ENCODE measurements at regions not wholly inside any gene's neighbourhood (a gene's known extent, or its start where the extent isn't known, plus 50 kb on each side); places are given as distances from the start of the nearest gene placed in this dataset.

DNA sequence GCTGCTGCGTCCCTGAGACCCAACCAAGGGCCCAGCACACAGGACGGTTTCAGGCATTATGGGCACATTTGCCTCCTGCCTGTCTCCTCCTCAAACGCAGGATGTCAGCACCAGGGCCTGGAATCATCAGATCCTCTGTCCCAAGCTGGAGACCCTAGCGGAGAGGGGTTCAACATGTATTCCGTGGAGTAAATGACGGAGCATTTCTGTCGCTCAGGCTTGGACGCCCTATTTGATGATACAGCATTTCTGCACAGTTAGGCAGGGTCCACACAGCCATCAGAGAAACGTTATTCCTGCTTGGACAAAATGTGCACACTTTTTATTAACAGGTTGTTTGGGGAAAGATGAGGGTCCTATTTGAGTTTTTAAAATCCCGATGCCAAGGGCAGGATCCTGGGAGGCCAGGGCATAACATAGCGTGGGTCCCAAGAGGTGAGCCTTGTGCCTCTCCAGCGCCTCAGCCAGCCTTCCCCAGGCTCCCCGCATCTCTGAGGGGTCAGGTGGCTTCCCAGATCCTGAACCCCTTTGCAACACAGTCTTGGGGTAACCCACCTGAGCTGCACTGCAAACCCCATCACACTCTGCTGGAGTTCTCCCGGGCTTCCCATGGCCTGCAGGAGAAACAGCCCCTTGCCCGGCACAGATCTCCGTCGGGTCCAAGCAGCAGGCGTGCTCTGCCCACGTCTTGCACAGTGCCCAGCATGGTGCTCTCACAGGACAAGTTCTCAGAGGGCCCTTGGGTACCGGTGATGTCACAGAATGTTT, 319.7 kb upstream of the MYT1L start:
- TF ChIP-seq EZH2 (optimal IDR thresholded peaks at IDR 0.05; ENCODE audit: low read depth, low read length) = no peak
- TF ChIP-seq, protein P1, sequence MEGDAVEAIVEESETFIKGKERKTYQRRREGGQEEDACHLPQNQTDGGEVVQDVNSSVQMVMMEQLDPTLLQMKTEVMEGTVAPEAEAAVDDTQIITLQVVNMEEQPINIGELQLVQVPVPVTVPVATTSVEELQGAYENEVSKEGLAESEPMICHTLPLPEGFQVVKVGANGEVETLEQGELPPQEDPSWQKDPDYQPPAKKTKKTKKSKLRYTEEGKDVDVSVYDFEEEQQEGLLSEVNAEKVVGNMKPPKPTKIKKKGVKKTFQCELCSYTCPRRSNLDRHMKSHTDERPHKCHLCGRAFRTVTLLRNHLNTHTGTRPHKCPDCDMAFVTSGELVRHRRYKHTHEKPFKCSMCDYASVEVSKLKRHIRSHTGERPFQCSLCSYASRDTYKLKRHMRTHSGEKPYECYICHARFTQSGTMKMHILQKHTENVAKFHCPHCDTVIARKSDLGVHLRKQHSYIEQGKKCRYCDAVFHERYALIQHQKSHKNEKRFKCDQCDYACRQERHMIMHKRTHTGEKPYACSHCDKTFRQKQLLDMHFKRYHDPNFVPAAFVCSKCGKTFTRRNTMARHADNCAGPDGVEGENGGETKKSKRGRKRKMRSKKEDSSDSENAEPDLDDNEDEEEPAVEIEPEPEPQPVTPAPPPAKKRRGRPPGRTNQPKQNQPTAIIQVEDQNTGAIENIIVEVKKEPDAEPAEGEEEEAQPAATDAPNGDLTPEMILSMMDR (IDR thresholded peaks at IDR 0.05; ENCODE audit: low read length) = no peak
- TF ChIP-seq EZH2phosphoT487 (IDR thresholded peaks at IDR 0.05; ENCODE audit: low read length) = no peak
- H3K36me3 ChIP-seq (replicated peaks; ENCODE audit: insufficient read depth, low read length) = no peaks in the 10 kb centered on the region
- no peaks in the 10 kb centered on the region for H3K9me3 ChIP-seq (replicated peaks; ENCODE audit: insufficient read depth, low read length)
- no peak for DNase-seq
- no peak overlapping the region for H3K9ac ChIP-seq (ENCODE audit: low read length)
- H3K4me2 ChIP-seq (ENCODE audit: low read depth, low read length) = no peak overlapping the region
- H3F3A ChIP-seq (ENCODE audit: insufficient read depth, low read length) = no peaks in the 10 kb centered on the region
- H3K79me2 ChIP-seq (ENCODE audit: low read length) = no peaks in the 10 kb centered on the region
- no peak overlapping the region for H3K27ac ChIP-seq (ENCODE audit: low read length)
- H3K27me3 ChIP-seq (replicated peaks; ENCODE audit: insufficient read depth, low read length) = no peaks in the 10 kb centered on the region
- H2AFZ ChIP-seq (ENCODE audit: low read length) = no peak overlapping the region
- no peaks in the 10 kb centered on the region for H3K9me2 ChIP-seq (replicated peaks; ENCODE audit: insufficient read depth, low read length)
- no peaks in the 10 kb centered on the region for H4K20me1 ChIP-seq (ENCODE audit: insufficient read depth, low read length)
- H3K4me1 ChIP-seq (ENCODE audit: low read length) = no peaks in the 10 kb centered on the region
- no peak overlapping the region for H3K4me3 ChIP-seq (ENCODE audit: low read length)

DNA sequence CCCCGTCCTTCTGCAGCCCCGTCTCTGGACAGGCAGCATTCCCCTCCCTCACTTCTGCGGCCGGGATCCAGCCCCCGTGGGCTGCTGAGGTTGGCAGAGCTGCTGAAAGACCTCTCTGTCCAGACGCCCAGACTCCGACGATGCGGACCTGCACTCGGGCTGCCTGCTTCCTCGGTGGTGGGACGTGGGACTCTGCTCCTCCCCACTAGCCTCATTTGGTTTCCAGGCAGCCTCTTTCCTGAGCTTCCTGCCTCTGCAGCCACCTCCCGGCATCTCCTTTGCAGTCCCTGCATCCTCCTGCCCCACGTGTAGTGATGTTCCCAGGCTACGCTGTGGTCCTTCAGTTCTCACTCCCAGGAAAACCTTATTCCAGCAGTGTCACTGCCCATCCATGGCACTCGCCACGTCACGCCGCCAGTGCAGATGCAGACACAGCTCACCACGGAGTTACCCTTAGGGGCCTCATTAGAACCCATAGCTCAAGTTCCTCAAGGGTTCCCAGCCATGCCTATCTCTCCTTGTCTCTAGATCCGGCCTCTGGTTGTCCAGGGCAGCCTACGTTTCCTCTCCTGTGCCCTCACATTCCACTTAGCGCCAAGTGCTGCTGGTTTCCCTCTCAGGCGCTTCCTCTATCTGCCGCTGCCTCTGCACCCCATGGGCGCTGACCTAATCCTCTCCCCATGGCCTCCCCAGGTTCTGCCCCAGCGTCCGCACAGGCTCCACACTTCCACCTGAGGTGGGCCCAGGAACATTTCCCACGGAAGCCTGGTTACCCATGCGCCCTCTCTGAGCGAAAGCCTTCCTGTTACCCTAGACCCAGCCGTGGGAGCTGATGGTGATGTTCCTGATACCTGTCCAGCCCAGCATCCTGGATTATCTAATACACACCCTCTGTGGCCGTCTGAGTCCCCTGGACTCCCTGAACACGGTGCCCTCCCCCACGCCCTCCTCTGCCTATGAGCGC, 318.3 kb upstream of the MYT1L start:
- Histone ChIP-seq H2AFZ (ENCODE audit: low read length) (no peak overlapping the region), H3K4me1 (ENCODE audit: low read length) (no peaks in the 10 kb centered on the region), H3K4me2 (ENCODE audit: low read depth, low read length) (no peak overlapping the region), H3F3A (ENCODE audit: insufficient read depth, low read length) (no peaks in the 10 kb centered on the region), H3K9me2 (replicated peaks; ENCODE audit: insufficient read depth, low read length) (no peaks in the 10 kb centered on the region), H3K79me2 (ENCODE audit: low read length) (no peaks in the 10 kb centered on the region), H3K4me3 (ENCODE audit: low read length) (no peak overlapping the region), H3K27ac (ENCODE audit: low read length) (no peak overlapping the region), H3K9ac (ENCODE audit: low read length) (no peak overlapping the region), H3K36me3 (replicated peaks; ENCODE audit: insufficient read depth, low read length) (no peaks in the 10 kb centered on the region), H3K9me3 (replicated peaks; ENCODE audit: insufficient read depth, low read length) (no peaks in the 10 kb centered on the region), H3K27me3 (replicated peaks; ENCODE audit: insufficient read depth, low read length) (no peaks in the 10 kb centered on the region), H4K20me1 (ENCODE audit: insufficient read depth, low read length) (no peaks in the 10 kb centered on the region)
- DNase-seq = no peak
- TF ChIP-seq EZH2phosphoT487 (IDR thresholded peaks at IDR 0.05; ENCODE audit: low read length) (no peak), EZH2 (optimal IDR thresholded peaks at IDR 0.05; ENCODE audit: low read depth, low read length) (no peak)
- TF ChIP-seq, protein P1 (IDR thresholded peaks at IDR 0.05; ENCODE audit: low read length) = no peak

DNA sequence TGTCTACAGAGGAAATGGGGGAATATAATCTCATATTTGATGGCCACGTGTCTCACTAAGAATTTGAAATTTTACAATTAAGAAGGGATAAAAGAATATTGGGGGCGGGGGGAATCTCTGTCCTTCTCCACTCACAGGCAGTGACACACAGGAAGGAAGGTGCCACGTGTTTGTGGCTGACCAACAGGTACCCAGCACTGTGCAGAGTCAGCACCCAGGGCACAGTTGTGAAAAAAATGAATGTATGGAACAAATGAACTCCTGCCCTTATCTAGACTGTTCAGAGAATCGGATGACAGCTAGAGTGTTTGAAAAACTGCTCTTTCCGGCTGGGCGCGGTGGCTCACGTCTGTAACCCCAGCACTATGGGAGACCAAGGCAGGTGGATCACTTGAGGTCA, 317.0 kb upstream of the MYT1L start:
- Histone ChIP-seq H3K27ac (ENCODE audit: low read length) (no peak overlapping the region), H3K4me2 (ENCODE audit: low read depth, low read length) (no peak overlapping the region), H3K4me3 (ENCODE audit: low read length) (no peak overlapping the region), H4K20me1 (ENCODE audit: insufficient read depth, low read length) (no peaks in the 10 kb centered on the region), H3K27me3 (replicated peaks; ENCODE audit: insufficient read depth, low read length) (no peaks in the 10 kb centered on the region), H3K9me2 (replicated peaks; ENCODE audit: insufficient read depth, low read length) (no peaks in the 10 kb centered on the region), H3K4me1 (ENCODE audit: low read length) (no peaks in the 10 kb centered on the region), H2AFZ (ENCODE audit: low read length) (no peak overlapping the region), H3K9me3 (replicated peaks; ENCODE audit: insufficient read depth, low read length) (no peaks in the 10 kb centered on the region), H3K36me3 (replicated peaks; ENCODE audit: insufficient read depth, low read length) (no peaks in the 10 kb centered on the region), H3K79me2 (ENCODE audit: low read length) (no peaks in the 10 kb centered on the region), H3F3A (ENCODE audit: insufficient read depth, low read length) (no peaks in the 10 kb centered on the region), H3K9ac (ENCODE audit: low read length) (no peak overlapping the region)
- TF ChIP-seq, protein P1 (IDR thresholded peaks at IDR 0.05; ENCODE audit: low read length) = no peak
- TF ChIP-seq EZH2 (optimal IDR thresholded peaks at IDR 0.05; ENCODE audit: low read depth, low read length) = no peak
- TF ChIP-seq EZH2phosphoT487 (IDR thresholded peaks at IDR 0.05; ENCODE audit: low read length) = no peak
- no peak for DNase-seq

Data from MM.1S (cell line).